ENCODE measurements at regions not wholly inside any gene's neighbourhood (a gene's known extent, or its start where the extent isn't known, plus 50 kb on each side); places are given as distances from the start of the nearest gene placed in this dataset.

- no peak for TF ChIP-seq HDGF (IDR thresholded peaks at IDR 0.05)
- no peak for TF ChIP-seq NR0B1 (IDR thresholded peaks at IDR 0.05; ENCODE audit: partially characterized antibody)
- TF ChIP-seq ZNF592 (IDR thresholded peaks at IDR 0.05), result no peak
- no peak for TF ChIP-seq ZNF79 (CRISPR knock-in tag; IDR thresholded peaks at IDR 0.05; ENCODE audit: low read depth)
- TF ChIP-seq NFIX (CRISPR knock-in tag; IDR thresholded peaks at IDR 0.05; ENCODE audit: low read depth), result no peak
- no peak for TF ChIP-seq ARID4B (CRISPR knock-in tag; IDR thresholded peaks at IDR 0.05)
- TF ChIP-seq ZBTB17 (CRISPR knock-in tag; IDR thresholded peaks at IDR 0.05), result no peak
- no peak for TF ChIP-seq ZNF146 (CRISPR knock-in tag; IDR thresholded peaks at IDR 0.05; ENCODE audit: unreplicated experiment)
- no peak for TF ChIP-seq ZNF174 (CRISPR knock-in tag; IDR thresholded peaks at IDR 0.05)
- TF ChIP-seq RFX7 (CRISPR knock-in tag; IDR thresholded peaks at IDR 0.05), result no peak
- TF ChIP-seq RAD51 (IDR thresholded peaks at IDR 0.05; ENCODE audit: borderline replicate concordance, low read depth), result no peak
- no peak for TF ChIP-seq CSDE1 (IDR thresholded peaks at IDR 0.05)
- no peaks in the 10 kb centered on the region for H3K9me1 ChIP-seq (ENCODE audit: control insufficient read depth, insufficient read depth, low read length)
- H3K4me1 ChIP-seq (replicated peaks in 1 of 2; ENCODE audit: control insufficient read depth in 2 of 2, insufficient read depth in 2 of 2, low read length in 2 of 2), result no peaks in the 10 kb centered on the region
- in situ Hi-C loops (cut with MboI), result no loop called here
- H3K79me2 ChIP-seq (ENCODE audit: control insufficient read depth, insufficient read depth, low read length), result no peaks in the 10 kb centered on the region
- ChIA-PET POLR2A (no interaction called here), CTCF (ENCODE audit: low intra/inter-chr PET ratio) (interaction anchor here (0.6 kb wide), 1 partner anchor 618 kb away, joined by 3 read pairs; no protein-coding TSS in a partner anchor)
- ATAC-seq (no peak), FAIRE-seq (no peak), DNase-seq (ENCODE audit: extremely low read depth in 1 of 4, low spot score in 3 of 4) (no peak)
- no peaks in the 10 kb centered on the region for H3K36me3 ChIP-seq (ENCODE audit: control insufficient read depth, insufficient read depth, low read length)
- no peak overlapping the region for H3K9ac ChIP-seq (ENCODE audit: insufficient read depth in 1 of 2, low read depth in 2 of 2, low read length in 2 of 2)
- WGBS (ENCODE audit: insufficient coverage, low coverage, missing lambda C conversion rate), result 7% methylated on average over 2 of the region's 2 CpGs
- H3K27me3 ChIP-seq (ENCODE audit: control insufficient read depth in 2 of 2, insufficient read depth in 2 of 2, low read length in 2 of 2), result no peaks in the 10 kb centered on the region
- no peak overlapping the region for H3K4me3 ChIP-seq
- BruUV-seq (replicated peaks), result no TSS peak
- no peaks in the 10 kb centered on the region for H4K20me1 ChIP-seq (replicated peaks; ENCODE audit: control insufficient read depth, insufficient read depth, low read length)
- H3K4me2 ChIP-seq (ENCODE audit: insufficient read depth, low read length), result no peak overlapping the region
- H3K27ac ChIP-seq (ENCODE audit: extremely low read depth, low read depth, low read length), result no peak overlapping the region
- no peaks in the 10 kb centered on the region for H3K9me3 ChIP-seq (replicated peaks; ENCODE audit: control insufficient read depth, insufficient read depth, low read depth, low read length)
- no peak overlapping the region for H2AFZ ChIP-seq (ENCODE audit: low read depth, low read length)
- intact Hi-C loops (cut with micrococcal nuclease), result no loop called here
Measured at GRCh38 chr14:51160871-51161270, 66.0 kb upstream of the TRIM9 start.

Measured in K562 (cell line).